ENCODE measurements at regions not wholly inside any gene's neighbourhood (a gene's known extent, or its start where the extent isn't known, plus 50 kb on each side); places are given as distances from the start of the nearest gene placed in this dataset.
"Not testable (repeated sequence)": the region's sequence is repeated elsewhere in the genome, so short reads cannot be mapped to it uniquely, and the experiment has no call there.

DNA sequence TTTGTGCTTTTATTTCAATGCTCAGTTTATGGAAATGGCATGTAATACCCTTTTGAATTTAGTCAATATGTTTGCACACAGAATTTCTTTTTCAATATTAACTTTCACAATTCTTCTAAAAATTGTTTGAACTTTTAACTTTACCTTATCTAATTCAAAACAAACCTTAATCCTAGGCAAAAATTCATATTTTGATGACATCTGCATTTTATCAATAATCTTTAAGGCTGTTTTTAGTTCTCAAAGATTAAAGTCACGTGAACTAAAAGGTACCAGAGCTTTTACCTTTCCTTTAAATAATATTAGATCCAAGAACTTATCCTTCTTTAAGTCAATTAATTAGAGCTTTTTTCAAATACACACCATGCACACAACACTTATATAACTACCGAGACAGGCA, 218.9 kb upstream of the NCAM2 start:
- no peak for DNase-seq (ENCODE audit: low spot score)

DNA sequence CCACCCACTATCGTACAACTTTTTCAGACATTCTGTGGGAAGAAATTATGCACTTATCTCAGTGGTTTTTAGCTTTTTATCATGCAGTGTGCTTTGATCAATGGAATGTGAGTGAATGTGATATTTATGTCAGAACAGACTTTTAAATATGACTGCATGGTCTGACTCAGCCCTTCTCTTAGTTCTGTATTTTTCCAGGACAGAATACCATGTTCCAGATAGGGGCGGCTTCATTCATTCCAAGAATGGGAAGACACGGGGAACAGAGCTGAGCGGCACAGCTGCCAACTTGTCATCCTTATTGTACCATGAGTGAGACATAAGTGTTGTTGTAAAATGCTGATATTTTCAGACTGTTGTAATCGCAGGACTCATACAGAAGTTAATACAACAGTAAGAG, 214.6 kb upstream of the NCAM2 start:
- no peak for DNase-seq (ENCODE audit: low spot score)

DNA sequence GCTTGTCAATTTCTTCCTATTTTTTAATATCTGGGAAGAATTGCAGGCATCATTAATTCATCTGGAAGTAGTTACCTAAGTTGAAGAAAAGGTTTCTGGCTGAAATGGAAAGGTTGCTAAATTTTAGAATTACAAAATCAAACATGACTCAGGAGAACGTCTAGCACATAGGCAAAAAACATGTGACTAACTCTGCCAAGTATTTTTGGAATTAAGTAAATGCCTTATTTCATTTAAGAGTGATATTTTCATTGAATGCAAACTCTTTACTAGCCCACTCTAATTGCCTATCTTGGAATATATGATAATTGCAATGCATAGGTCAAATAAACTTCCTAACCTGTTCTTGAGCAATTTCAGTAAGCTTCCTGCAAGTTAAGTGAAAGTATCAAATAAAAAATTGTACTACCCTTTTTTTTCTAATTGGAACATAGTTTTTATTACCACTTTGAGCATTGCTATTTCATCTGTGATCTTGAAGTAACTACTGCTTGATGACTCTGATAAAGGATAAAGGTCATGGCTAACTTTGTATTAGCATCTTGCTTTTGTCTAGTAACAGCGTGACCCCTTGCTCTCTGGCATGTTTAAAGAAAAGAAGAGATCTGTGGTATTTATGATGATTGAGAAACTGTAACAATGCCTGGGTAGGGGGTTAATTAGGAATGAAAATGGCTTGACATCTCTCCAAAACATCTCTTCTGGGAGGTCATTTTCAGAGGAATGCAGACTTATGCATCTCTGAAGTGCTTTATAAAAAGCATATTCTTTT, 208.3 kb upstream of the NCAM2 start:
- no peak for DNase-seq (ENCODE audit: low spot score)

DNA sequence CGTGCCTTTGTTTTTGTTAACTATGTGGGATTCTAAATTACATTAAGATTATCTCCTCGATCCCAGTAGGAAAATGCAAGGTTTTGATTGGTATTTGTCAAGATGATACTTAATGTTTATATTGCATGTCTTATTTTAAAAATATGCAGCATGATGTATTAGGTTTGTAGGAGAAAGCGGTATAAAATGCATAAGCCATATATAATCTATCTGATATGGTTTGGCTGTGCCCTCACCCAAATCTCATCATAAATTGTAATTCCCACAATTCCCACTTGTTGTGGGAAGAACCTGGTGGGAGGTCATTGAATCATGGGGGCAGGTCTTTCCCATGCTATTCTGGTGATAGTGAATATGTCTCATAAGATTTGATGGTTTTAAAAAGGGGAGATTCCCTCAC, 198.1 kb upstream of the NCAM2 start:
- no peak for DNase-seq (ENCODE audit: low spot score)

DNA sequence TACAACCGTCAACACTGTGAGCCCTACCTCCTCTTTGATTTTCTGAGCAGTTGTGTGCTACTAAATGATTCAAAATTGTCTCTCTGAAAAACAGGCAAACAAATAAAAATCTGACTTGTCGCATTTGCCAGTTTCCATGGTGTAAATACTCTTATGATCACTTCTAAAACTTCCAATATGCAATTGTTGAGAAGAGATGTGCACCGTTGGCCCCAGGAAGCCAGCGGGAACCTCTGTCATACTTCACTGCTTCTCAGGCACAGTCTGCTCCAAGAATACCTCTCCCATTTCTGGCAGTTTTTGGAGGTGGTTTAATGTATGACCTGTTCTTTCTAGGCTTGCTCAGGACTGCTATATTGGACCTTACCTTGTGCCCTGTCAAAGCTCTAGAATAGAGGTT, 196.0 kb upstream of the NCAM2 start:
- no peak for DNase-seq (ENCODE audit: low spot score)

DNA sequence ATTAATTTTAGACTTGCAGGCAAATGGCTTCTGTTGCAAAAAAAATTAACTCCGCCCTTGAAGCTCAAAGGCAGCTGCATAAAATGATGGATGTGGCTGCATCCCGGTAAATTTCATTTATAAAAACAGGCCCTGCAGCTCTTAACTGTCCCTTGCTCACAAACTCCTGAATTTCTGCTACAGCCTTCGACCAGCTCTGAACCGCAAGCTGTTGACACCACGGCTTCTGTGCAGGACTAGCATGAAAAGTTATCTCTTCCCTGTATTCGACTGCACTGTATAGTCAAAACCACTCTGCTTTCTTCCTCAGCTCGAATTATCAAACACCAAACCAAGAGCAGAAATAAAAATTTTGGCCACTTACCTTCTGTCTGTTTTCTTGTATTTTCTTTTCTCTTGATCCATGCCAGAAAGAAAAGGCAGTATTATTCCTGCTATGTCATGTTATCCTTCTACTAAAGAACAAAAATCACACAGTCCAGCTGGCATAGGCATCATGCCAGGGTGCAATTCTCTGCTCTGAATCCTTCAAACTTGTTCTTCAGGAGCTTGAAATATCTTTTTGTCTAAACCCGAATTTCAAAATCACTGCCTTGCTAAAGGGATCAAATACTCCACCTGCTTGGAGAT, 195.5 kb upstream of the NCAM2 start:
- no peak for DNase-seq (ENCODE audit: low spot score)

DNA sequence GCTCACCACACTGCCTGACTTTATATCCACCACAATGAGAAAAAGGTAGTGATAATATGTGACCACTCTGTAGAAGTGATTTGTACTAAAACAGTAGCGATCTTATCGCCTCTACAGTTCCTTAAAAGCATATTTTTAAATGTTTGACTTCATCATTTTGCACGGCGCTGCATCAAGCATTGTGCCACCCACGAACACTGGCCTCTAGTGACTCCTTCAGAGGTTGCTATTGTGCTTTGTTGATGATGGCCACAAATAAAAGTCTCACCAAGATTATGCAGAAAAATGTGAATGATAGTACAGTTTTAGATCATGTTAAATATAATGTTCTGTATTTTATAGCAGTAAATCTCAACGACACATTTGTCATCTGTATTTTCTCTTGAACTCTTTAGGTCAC, 186.5 kb upstream of the NCAM2 start:
- no peak for DNase-seq (ENCODE audit: low spot score)

DNA sequence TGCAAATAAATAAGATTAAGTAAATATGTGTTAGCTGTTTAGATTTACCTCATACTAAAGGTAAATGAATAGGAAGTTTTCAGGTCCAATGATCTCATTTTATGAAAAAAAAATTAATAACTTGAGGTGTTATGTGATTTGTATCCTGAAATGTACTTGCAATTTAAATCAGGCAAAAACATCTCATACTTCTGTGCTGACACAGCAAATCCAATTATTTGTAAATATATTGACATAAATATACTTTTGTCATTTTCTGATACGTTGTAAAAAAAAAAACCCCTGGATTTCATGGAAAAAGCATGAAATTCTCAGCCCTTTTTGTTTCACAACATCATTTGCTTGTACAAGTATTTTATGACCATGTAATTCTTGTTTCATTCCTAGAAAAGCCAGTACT, 184.1 kb upstream of the NCAM2 start:
- no peak for DNase-seq (ENCODE audit: low spot score)

DNA sequence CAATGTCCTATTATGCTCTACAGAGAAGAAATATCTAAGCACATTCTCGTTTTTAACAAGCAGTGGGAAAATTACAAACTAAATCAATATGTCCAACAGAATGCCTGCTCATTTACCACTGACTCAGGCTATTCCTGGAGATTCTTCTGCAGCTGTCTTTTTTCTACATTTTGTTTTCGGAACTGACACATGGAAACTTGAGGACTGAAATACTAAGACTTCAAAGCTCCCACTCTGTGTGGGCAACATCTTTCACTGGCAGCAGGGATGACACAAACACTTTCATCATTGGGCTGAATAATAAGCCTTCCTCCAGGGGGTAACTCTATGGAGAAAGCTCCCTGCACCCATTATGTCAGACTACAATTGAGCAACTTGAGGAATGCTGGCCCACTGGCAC, 175.5 kb upstream of the NCAM2 start:
- DNase-seq (ENCODE audit: low spot score): no peak

DNA sequence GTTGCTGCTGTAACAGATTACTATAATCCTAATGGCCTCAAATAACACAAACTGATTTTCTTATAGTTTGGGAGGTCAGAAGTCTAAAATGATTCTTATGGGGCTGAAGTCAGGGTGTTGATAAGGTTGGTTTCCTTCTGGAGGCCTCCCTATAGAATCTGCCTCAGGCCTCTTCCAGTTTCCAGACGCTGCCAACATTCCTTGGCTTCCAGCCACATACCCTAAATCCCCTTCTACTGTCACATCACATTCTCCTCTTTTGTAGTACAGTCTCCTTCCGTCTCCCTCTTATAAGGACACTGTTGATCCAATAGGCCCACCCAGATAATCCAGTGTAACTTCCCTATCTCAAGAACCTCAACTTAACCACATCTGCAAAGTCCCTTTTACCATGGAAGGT, 145.3 kb upstream of the NCAM2 start:
- no peak for DNase-seq (ENCODE audit: low spot score)

DNA sequence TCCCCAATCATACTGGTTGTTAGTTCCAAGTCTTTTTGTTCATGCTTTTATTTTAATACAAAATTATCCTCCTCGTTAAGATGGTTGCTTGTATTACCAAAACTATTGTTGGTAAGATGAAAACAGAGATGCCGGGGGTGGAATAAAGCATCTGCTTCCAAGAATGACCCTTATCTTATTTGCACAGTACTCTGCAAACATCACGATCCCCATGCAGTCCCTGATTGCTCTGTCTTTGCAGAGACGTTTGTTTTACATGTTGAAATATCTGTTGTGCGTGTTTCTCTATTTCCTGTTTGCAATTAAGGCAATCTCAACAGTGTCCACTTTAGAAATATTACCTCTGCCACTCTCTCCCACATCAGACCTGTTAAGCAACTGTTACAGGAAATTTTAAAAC, 141.3 kb upstream of the NCAM2 start:
- no peak for DNase-seq (ENCODE audit: low spot score)

DNA sequence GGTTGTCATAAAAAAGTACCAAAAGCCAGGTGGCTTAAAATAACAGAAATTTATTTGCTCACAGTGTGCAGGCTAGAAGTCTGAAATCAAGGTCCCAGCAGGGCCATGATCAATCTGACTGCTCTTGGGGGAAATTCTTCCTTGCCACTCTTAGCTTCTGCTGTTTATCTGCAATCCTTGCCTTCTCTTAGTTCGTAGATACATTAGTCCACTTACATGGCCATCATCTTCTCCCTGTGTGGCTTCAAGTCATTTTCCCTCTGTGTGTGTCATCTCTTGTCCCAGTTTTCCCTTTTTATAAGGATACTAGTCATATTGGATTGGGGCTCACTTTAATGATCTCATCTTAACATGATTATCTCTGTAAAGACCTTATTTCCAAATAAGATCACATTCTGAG, 124.0 kb upstream of the NCAM2 start:
- no peak for DNase-seq (ENCODE audit: low spot score)

DNA sequence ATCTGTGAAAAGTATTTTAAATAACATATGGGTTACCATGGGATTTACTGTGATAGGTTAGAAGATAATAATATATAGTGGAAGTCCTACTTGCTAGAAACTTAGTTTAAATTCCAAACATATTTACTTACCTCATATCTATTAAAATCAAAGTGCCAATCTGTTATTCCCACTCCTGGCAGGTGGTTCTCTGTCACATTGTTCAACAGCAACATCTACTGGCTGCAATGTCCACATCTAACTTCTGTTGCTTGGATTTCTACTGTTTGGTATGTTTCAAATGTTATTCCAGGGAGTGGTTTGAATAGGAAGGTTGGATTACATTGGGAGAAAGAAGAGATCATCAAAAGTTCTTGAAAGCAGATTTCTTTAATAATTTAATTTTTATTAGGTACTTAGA, 122.5 kb upstream of the NCAM2 start:
- no peak for DNase-seq (ENCODE audit: low spot score)

DNA sequence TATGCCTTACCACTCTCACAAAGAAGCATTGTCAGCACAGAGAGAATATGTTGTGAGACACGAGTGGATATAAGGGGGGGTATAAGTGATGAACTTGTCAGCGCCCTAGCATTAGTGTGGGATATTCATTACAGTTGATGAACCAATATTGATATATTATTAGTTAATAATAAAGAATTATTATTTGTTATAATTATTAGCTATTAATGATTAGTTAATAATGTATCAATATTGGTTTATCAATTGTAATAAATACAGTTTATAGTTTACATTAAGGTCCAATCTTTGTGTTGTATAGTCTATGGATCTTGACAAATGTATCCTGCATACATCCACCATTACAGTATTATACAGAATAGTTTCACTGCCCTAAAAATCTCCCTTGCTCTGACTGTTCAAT, 120.2 kb upstream of the NCAM2 start:
- DNase-seq (ENCODE audit: low spot score): no peak

DNA sequence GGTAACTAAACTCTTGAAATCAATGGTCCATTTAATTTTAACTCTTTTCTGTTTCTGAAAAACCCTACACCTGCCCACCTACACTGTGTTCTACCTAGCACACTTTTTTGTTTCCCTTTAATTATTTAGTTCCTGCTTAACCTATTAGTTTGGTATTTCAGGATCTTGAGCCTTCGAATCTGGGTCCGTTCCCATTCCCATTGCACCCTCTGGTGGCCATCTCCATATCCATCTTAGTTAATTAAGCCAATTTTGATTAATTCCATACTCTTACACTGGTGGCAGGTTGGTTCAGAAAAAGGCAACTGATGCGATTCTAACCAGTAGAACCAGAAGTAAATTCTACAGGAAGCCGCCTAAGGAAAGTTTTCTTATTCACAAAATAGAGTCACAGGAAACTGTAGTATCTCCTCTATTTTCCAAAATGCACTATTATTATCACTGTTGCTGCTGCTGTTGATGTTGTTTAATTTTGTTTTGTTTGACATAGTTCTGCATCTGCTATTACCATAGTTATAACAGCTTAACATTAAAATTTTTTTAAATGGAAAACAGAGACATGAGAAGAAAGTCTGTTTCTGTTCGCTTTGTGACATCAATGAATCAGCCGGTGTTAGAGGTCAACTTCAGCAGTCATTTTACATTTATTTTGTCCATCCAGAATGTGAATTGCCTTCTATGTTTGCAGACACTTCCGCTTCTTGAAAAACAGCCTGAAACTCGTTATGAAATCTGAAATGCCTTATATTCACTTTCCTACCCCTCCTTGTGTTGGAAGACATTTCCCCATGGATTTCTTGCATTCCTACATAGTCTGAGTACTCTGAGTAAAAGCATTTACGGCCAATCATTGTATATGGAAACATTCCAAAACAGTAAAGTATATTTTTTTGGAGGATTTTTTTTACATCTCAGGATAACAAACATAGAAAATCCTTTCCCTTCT, 115.5 kb upstream of the NCAM2 start:
- DNase-seq (ENCODE audit: low spot score): peak; percentile 4

DNA sequence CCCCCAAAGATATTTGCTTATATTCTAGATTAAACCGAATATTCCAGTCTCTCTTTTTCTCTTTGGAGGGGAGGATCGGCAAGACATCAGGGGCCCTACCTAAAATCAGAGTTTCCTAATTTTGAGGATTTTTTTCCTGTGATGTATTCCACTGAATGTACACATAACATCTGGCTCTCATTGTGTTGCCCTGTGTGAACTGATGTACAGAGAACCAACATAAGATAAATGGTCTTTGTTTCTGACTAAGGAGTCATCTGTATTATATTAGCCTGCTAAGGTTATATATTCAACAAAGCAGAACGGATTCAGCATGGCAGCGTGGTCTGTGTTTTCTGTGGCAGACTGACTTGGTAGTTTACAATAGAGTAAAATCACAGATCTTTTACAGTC, 114.8 kb upstream of the NCAM2 start:
- DNase-seq (ENCODE audit: low spot score): no peak

DNA sequence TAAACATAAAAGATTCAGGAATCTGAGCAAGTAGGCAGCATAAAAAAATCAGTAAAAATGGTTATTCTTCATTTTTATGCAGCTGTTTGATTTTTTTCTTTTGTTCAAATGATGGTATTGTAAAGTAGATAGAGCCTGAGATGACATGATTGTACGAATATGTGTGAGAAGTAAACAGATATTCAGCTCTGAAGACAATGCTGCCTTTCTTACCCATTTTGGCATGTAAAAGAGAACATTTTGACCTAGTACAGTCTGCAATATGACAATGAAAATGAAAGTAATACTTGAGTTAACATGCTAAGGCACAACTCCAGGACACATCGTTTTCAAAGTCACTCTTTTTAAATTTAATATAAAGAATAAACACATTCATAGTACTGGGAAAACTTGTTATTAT, 95.7 kb upstream of the NCAM2 start:
- no peak for DNase-seq (ENCODE audit: low spot score)

DNA sequence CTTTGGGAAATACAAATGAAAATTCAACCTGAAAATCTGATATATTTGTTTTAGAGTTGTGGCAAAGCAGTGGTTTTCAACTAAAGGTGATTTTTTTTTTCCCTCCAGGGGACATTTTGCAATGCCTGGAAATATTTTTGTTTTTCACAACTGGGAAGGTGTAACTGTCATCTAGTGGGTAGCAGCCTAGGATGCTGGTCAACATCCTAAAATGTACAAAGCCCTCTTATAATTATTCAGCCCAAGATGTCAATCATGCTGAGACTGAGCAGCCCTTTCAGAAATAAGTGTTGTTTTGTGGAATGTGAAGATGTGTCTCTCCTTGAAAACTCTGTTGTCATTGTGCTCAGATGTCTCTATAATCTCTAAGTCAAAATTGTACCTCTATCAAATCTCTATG, 95.2 kb upstream of the NCAM2 start:
- no peak for DNase-seq (ENCODE audit: low spot score)

DNA sequence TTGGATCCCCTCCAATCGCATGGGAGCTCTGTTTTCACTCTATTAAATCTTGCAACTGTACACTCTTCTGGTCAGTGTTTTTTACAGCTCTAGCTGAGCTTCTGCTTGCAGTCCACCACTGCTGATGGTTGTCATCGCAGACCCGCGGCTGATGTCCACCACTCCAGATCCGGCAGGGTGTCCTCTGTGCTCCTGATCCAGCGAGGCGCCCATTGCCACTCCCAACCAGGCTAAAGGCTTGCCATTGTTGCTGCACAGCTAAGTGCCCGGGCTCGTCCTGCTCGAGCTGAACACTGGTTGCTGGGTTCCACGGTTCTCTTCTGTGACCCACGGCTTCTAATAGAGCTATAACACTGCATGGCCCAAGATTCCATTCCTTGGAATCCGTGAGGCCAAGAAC, 70.7 kb upstream of the NCAM2 start:
- DNase-seq (ENCODE audit: low spot score): not testable (repeated sequence)

DNA sequence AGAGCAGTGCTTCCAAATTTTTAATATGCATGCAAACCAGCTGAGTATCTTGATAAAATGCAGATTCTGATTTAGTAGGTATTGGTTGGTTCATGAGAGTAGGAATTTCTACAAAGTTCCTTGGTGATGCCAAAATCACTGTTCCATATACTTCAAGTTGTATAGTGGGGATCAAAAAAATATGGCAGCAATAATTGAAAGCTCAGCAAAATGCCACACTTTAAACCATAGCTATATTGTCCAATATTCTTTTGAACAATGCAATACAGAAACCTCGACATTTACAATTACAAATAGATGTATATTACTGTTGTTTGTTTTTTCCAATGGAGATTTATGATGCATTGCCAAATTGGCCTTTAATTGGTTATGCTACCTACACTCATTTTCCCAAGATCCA, 55.7 kb upstream of the NCAM2 start:
- DNase-seq (ENCODE audit: low spot score): no peak

DNA sequence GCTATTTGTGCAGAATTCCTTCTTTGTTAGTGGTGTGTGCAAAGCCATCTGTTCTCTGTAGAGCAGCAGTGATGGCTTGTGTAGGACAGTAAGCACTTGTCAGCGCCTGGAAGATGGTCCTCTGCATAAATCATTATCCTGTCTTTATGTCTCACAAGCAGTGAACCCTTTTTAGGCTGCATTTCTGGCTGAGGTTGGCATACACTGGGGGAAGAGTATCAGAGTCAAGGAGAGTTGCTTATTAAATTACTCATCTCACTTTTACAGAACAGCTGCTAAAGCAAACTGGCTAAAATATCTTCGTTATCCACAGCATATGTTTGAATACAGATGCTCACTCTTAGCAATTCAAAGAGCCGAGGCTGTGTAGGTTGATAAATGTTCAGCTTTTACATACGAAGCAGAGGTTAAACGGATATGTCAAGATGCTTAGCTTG, 54.6 kb upstream of the NCAM2 start:
- DNase-seq (ENCODE audit: low spot score): no peak

DNA sequence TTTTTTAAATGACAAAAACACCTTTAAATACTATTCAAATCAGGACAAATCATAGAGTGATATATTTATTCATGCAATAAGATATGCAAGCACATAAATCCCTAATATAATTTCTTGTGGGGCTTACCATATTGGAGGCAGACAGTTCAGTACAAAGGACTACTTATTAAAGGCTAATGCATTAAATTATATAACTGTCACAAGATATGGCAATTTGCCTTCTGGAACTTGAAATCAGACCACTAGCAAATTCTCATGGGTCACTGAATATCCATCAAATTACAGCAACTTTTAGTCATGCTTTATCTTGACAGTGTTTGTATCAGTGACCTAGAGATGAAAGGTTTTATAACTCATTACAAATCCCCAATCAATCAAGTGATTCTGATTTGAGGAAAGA, 54.1 kb upstream of the NCAM2 start:
- no peak for DNase-seq (ENCODE audit: low spot score)

DNA sequence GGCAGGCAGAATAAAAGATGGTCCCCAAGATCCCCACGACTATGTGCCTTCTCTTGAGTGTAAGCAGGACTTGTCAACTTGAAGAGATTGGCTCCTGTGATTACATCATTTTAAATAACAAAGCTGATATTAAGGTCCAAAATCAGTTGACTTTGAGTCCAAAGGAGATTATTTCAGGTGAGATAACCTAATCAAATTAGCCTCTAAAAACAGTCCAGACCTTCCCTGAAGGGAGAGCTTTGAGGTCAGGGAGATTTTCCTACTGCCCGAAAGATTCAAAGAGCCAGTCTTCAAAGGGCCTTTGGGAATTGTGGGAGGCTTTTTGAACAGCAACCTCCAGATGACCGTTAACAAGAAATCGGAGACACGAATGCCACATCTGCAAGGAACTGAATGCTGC, 51.5 kb upstream of the NCAM2 start:
- DNase-seq (ENCODE audit: low spot score): no peak
